ENCODE measurements at regions not wholly inside any gene's neighbourhood (a gene's known extent, or its start where the extent isn't known, plus 50 kb on each side); places are given as distances from the start of the nearest gene placed in this dataset.

- DNase-seq (ENCODE audit: low read depth), result no peak
These were observed 357.5 kb upstream of the TMCO5A start for GRCh38 chr15:37576952-37577351.

- DNase-seq (ENCODE audit: low read depth), result no peak
These were observed 352.4 kb upstream of the TMCO5A start for GRCh38 chr15:37581866-37582532.

GRCh38 chr15:37582852-37583251 lies 351.6 kb upstream of the TMCO5A start:
- DNase-seq (ENCODE audit: low read depth), result no peak

- DNase-seq (ENCODE audit: low read depth), result peak; percentile 24
These were observed 348.3 kb upstream of the TMCO5A start for GRCh38 chr15:37586011-37586583.

- peak; percentile 28 for DNase-seq (ENCODE audit: low read depth)
These were observed 347.5 kb upstream of the TMCO5A start for GRCh38 chr15:37586976-37587375.

- DNase-seq (ENCODE audit: low read depth), result no peak
These were observed 340.0 kb upstream of the TMCO5A start for GRCh38 chr15:37594417-37594816.

GRCh38 chr15:37595426-37595970 lies 338.9 kb upstream of the TMCO5A start:
- DNase-seq (ENCODE audit: low read depth), result no peak

- DNase-seq (ENCODE audit: low read depth), result no peak
These were observed 335.3 kb upstream of the TMCO5A start for GRCh38 chr15:37599156-37599555.

GRCh38 chr15:37616215-37616614 lies 318.2 kb upstream of the TMCO5A start:
- no peak for DNase-seq (ENCODE audit: low read depth)

- peak; percentile 15 for DNase-seq (ENCODE audit: low read depth)
These were observed 316.1 kb upstream of the TMCO5A start for GRCh38 chr15:37618353-37618752.

- DNase-seq (ENCODE audit: low read depth), result peak; percentile 4
These were observed 314.9 kb upstream of the TMCO5A start for GRCh38 chr15:37619358-37620042.

- DNase-seq (ENCODE audit: low read depth), result no peak
These were observed 308.9 kb upstream of the TMCO5A start for GRCh38 chr15:37625576-37625975.

GRCh38 chr15:37628507-37628906 lies 305.9 kb upstream of the TMCO5A start:
- DNase-seq (ENCODE audit: low read depth), result no peak

GRCh38 chr15:37636736-37637135 lies 297.7 kb upstream of the TMCO5A start:
- DNase-seq (ENCODE audit: low read depth), result no peak

GRCh38 chr15:37638116-37638515 lies 296.3 kb upstream of the TMCO5A start:
- DNase-seq (ENCODE audit: low read depth), result no peak

GRCh38 chr15:37638691-37639090 lies 295.7 kb upstream of the TMCO5A start:
- no peak for DNase-seq (ENCODE audit: low read depth)

GRCh38 chr15:37652646-37653417 lies 281.6 kb upstream of the TMCO5A start:
- DNase-seq (ENCODE audit: low read depth), result no peak

GRCh38 chr15:37678124-37678523 lies 256.3 kb upstream of the TMCO5A start:
- DNase-seq (ENCODE audit: low read depth), result no peak

GRCh38 chr15:37679627-37680026 lies 254.8 kb upstream of the TMCO5A start:
- no peak for DNase-seq (ENCODE audit: low read depth)

- DNase-seq (ENCODE audit: low read depth), result peak; percentile 21
These were observed 252.1 kb upstream of the TMCO5A start for GRCh38 chr15:37682304-37682703.

- DNase-seq (ENCODE audit: low read depth), result peak; percentile 8
These were observed 242.5 kb upstream of the TMCO5A start for GRCh38 chr15:37691911-37692310.

GRCh38 chr15:37693926-37694325 lies 240.5 kb upstream of the TMCO5A start:
- DNase-seq (ENCODE audit: low read depth), result no peak
